D341Med (cell line): ENCODE measurements at regions not wholly inside any gene's neighbourhood (a gene's known extent, or its start where the extent isn't known, plus 50 kb on each side); places are given as distances from the start of the nearest gene placed in this dataset.

Experiments used
- DNase-seq: peaks from one replicate; pipeline ENCODE4 v3.0.0; 2012; ENCODE audit warnings: low spot score

GRCh38 chr10:126847666-126848065, 57.6 kb upstream of the DOCK1 start:
- DNase-seq: no peak

- DNase-seq: no peak
Observed at GRCh38 chr10:126849646-126850045, 55.6 kb upstream of the DOCK1 start.

- DNase-seq: no peak
Observed at GRCh38 chr10:126851414-126852108, 53.7 kb upstream of the DOCK1 start.

GRCh38 chr10:126854726-126855495, 50.3 kb upstream of the DOCK1 start:
- DNase-seq: no peak
